ENCODE measurements at regions not wholly inside any gene's neighbourhood (a gene's known extent, or its start where the extent isn't known, plus 50 kb on each side); places are given as distances from the start of the nearest gene placed in this dataset.
A peak's percentile ranks its signal among the peaks of the same experiment; 100 is the strongest.

- H3K4me3 Mint-ChIP-seq = no peak overlapping the region
- ATAC-seq (replicated peaks) = no peak
- no peaks in the 10 kb centered on the region for H3K27me3 Mint-ChIP-seq
- no peaks in the 10 kb centered on the region for H3K9me3 Mint-ChIP-seq
- H3K27ac Mint-ChIP-seq = no peak overlapping the region
- peaks cover 21% of the 10 kb centered on the region for H3K4me1 Mint-ChIP-seq
- H3K36me3 Mint-ChIP-seq (ENCODE audit: low read depth) = peaks cover 29% of the 10 kb centered on the region
These were observed 51.5 kb upstream of the DDR1 start for GRCh38 chr6:30832864-30833263.

- H3K9me3 Mint-ChIP-seq = no peaks in the 10 kb centered on the region
- H3K27ac Mint-ChIP-seq = peak overlapping the region; percentile 99
- peak overlapping the region; percentile 94 for H3K4me3 Mint-ChIP-seq
- H3K36me3 Mint-ChIP-seq (ENCODE audit: low read depth) = peaks cover 49% of the 10 kb centered on the region
- no peak for ATAC-seq (replicated peaks)
- H3K4me1 Mint-ChIP-seq = peaks cover 30% of the 10 kb centered on the region
- no peaks in the 10 kb centered on the region for H3K27me3 Mint-ChIP-seq
These were observed 53.9 kb upstream of the DDR1 start for GRCh38 chr6:30830438-30830837.

GRCh38 chr6:30829639-30830255, 54.6 kb upstream of the DDR1 start:
- peak; percentile 52 for ATAC-seq (replicated peaks)
- H3K36me3 Mint-ChIP-seq (ENCODE audit: low read depth) = peaks cover 56% of the 10 kb centered on the region

GRCh38 chr6:30829033-30829432, 55.3 kb upstream of the DDR1 start:
- ATAC-seq (replicated peaks) = no peak
- no peaks in the 10 kb centered on the region for H3K9me3 Mint-ChIP-seq
- H3K27ac Mint-ChIP-seq = peak overlapping the region; percentile 99
- H3K36me3 Mint-ChIP-seq (ENCODE audit: low read depth) = peaks cover 63% of the 10 kb centered on the region
- H3K27me3 Mint-ChIP-seq = no peaks in the 10 kb centered on the region
- H3K4me1 Mint-ChIP-seq = peaks cover 28% of the 10 kb centered on the region
- peak overlapping the region; percentile 94 for H3K4me3 Mint-ChIP-seq

More at GRCh38 chr6:30829639-30830255, 54.6 kb upstream of the DDR1 start:
- H3K4me3 Mint-ChIP-seq = peak overlapping the region; percentile 94
- H3K9me3 Mint-ChIP-seq = no peaks in the 10 kb centered on the region
- peaks cover 25% of the 10 kb centered on the region for H3K4me1 Mint-ChIP-seq
- H3K27ac Mint-ChIP-seq = peak overlapping the region; percentile 99
- no peaks in the 10 kb centered on the region for H3K27me3 Mint-ChIP-seq

- H3K27ac Mint-ChIP-seq = peak overlapping the region; percentile 99
- peaks cover 33% of the 10 kb centered on the region for H3K4me1 Mint-ChIP-seq
- H3K9me3 Mint-ChIP-seq = no peaks in the 10 kb centered on the region
- H3K36me3 Mint-ChIP-seq (ENCODE audit: low read depth) = peaks cover 71% of the 10 kb centered on the region
- H3K4me3 Mint-ChIP-seq = peak overlapping the region; percentile 94
- no peaks in the 10 kb centered on the region for H3K27me3 Mint-ChIP-seq
- peak; percentile 68 for ATAC-seq (replicated peaks)
These were observed 56.0 kb upstream of the DDR1 start for GRCh38 chr6:30828027-30828962.

GRCh38 chr6:30826961-30827342, 57.4 kb upstream of the DDR1 start:
- Mint-ChIP-seq H3K4me1 (peaks cover 44% of the 10 kb centered on the region), H3K9me3 (no peaks in the 10 kb centered on the region), H3K27ac (peak overlapping the region; percentile 99), H3K36me3 (ENCODE audit: low read depth) (peaks cover 83% of the 10 kb centered on the region), H3K27me3 (no peaks in the 10 kb centered on the region), H3K4me3 (peak overlapping the region; percentile 94)
- ATAC-seq (replicated peaks) = peak; percentile 71

GRCh38 chr6:30824698-30825097, 59.6 kb upstream of the DDR1 start:
- Mint-ChIP-seq H3K4me3 (no peak overlapping the region), H3K27me3 (no peaks in the 10 kb centered on the region), H3K36me3 (ENCODE audit: low read depth) (peaks cover 74% of the 10 kb centered on the region), H3K9me3 (no peaks in the 10 kb centered on the region), H3K4me1 (peaks cover 45% of the 10 kb centered on the region), H3K27ac (peak overlapping the region; percentile 16)
- ATAC-seq (replicated peaks) = no peak

- ATAC-seq (replicated peaks) = no peak
- H3K4me1 Mint-ChIP-seq = peaks cover 54% of the 10 kb centered on the region
- no peaks in the 10 kb centered on the region for H3K27me3 Mint-ChIP-seq
- peak overlapping the region; percentile 64 for H3K27ac Mint-ChIP-seq
- no peaks in the 10 kb centered on the region for H3K9me3 Mint-ChIP-seq
- peaks cover 74% of the 10 kb centered on the region for H3K36me3 Mint-ChIP-seq (ENCODE audit: low read depth)
- peak overlapping the region; percentile 79 for H3K4me3 Mint-ChIP-seq
These were observed 60.8 kb upstream of the DDR1 start for GRCh38 chr6:30823534-30823865.

GRCh38 chr6:30821862-30822784, 62.2 kb upstream of the DDR1 start:
- no peaks in the 10 kb centered on the region for H3K27me3 Mint-ChIP-seq
- ATAC-seq (replicated peaks) = no peak
- H3K9me3 Mint-ChIP-seq = no peaks in the 10 kb centered on the region
- peaks cover 58% of the 10 kb centered on the region for H3K4me1 Mint-ChIP-seq
- peaks cover 67% of the 10 kb centered on the region for H3K36me3 Mint-ChIP-seq (ENCODE audit: low read depth)
- peak overlapping the region; percentile 79 for H3K4me3 Mint-ChIP-seq
- H3K27ac Mint-ChIP-seq = peak overlapping the region; percentile 64

- Mint-ChIP-seq H3K36me3 (ENCODE audit: low read depth) (peaks cover 61% of the 10 kb centered on the region), H3K4me3 (peak overlapping the region; percentile 79), H3K4me1 (peaks cover 60% of the 10 kb centered on the region)
These were observed 64.1 kb upstream of the DDR1 start for GRCh38 chr6:30820193-30820592.

GRCh38 chr6:30819297-30819917, 64.9 kb upstream of the DDR1 start:
- Mint-ChIP-seq H3K36me3 (ENCODE audit: low read depth) (peaks cover 59% of the 10 kb centered on the region), H3K27me3 (no peaks in the 10 kb centered on the region), H3K9me3 (peaks cover 6% of the 10 kb centered on the region), H3K4me1 (peaks cover 65% of the 10 kb centered on the region), H3K4me3 (peak overlapping the region; percentile 79), H3K27ac (peak overlapping the region; percentile 95)
- ATAC-seq (replicated peaks) = peak; percentile 81

More at GRCh38 chr6:30820193-30820592, 64.1 kb upstream of the DDR1 start:
- peaks cover 2% of the 10 kb centered on the region for H3K9me3 Mint-ChIP-seq
- ATAC-seq (replicated peaks) = no peak
- peak overlapping the region; percentile 95 for H3K27ac Mint-ChIP-seq
- H3K27me3 Mint-ChIP-seq = no peaks in the 10 kb centered on the region

GRCh38 chr6:30818391-30818841, 65.9 kb upstream of the DDR1 start:
- Mint-ChIP-seq H3K4me3 (peak overlapping the region; percentile 79), H3K27ac (peak overlapping the region; percentile 95), H3K36me3 (ENCODE audit: low read depth) (peaks cover 58% of the 10 kb centered on the region), H3K27me3 (no peaks in the 10 kb centered on the region), H3K4me1 (peaks cover 66% of the 10 kb centered on the region), H3K9me3 (peaks cover 10% of the 10 kb centered on the region)
- ATAC-seq (replicated peaks) = no peak

GRCh38 chr6:30816791-30817739, 67.3 kb upstream of the DDR1 start:
- peak overlapping the region; percentile 79 for H3K4me3 Mint-ChIP-seq
- H3K9me3 Mint-ChIP-seq = peaks cover 10% of the 10 kb centered on the region
- H3K27me3 Mint-ChIP-seq = no peaks in the 10 kb centered on the region
- peaks cover 63% of the 10 kb centered on the region for H3K4me1 Mint-ChIP-seq
- H3K36me3 Mint-ChIP-seq (ENCODE audit: low read depth) = peaks cover 58% of the 10 kb centered on the region
- H3K27ac Mint-ChIP-seq = peak overlapping the region; percentile 95
- peak; percentile 63 for ATAC-seq (replicated peaks)

Data from activated T-helper 17 cell treated with anti-CD3 and anti-CD28 coated beads, Interleukin-2, amount 50 U/mL, for 72 hours (primary cell).